ENCODE measurements at regions not wholly inside any gene's neighbourhood (a gene's known extent, or its start where the extent isn't known, plus 50 kb on each side); places are given as distances from the start of the nearest gene placed in this dataset.

DNA sequence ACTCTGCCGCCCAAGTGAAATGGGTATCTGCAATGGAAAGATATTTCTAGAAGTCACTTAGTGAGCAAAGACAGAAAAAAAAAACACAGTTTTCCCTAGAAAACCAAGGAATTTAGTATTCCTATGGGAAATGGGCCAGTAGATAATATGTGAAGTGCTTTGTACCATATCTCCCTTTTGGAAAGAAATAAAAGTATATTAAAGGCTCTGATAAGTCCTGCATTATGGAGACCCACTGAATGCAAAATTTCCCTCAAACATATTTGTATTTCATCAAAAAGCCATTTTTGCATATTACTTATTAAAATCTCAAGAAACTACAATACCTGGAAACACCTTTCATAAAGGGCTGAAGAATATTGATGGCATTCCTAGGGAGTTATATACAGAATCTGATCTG lies 51.6 kb upstream of the DYNLRB2 start:
- DNase-seq, result no peak

DNA sequence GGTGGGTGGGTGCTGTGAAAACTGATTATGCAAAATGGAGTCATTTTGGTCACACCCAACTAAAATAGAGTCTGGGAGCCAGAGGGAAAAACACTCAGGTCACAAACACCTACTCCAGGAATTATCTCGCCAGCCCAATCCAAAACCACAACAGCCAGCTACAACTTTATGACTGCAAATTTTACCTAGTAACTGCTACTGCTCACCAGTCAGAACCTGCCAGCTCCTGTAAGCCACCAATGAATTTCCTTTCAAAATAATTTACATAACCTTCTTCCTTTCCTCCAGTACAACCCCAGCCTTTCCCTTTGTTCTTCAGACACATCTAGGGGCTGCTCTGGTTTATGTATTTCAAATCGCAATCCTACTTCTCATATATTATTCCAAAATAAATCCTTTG lies 52.6 kb upstream of the DYNLRB2 start:
- no peak for DNase-seq

DNA sequence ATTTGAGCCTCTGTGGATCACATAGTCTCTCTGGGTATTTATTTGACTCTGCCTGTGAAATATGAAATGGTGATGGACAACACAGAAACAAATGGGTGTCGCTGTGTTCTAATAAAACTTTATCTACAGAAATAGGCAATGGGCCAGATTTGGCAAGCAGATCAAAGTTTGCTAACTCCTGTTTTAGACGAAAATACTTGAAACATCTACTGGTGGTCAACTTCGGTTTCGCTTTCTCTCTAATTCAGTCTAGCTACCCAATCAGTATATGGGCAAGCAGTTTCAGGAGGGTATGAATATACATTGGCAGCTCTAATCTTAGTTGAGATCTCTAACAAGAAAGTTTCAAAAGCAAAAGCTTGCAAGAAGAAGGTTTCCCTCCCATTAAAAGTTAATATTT lies 60.1 kb upstream of the DYNLRB2 start:
- DNase-seq, result no peak

DNA sequence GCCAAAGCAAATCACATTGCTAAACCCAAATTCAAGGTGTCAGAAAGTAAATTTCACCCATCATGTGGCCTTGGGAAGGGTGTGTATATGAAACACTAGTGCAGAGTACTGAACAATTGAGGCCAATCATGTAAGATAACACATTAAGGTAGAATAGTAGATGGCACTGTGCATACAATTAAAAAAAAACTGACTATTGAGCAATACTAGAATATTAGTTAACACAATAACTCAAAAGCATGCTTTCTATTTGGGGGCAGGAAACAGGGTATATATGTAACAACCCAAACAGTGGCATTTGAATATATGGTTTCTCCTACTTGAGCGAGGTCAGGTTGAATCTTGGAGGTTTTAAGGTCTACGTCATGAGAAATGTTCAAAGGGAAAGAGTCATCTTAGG lies 63.0 kb upstream of the DYNLRB2 start:
- DNase-seq, result no peak

DNA sequence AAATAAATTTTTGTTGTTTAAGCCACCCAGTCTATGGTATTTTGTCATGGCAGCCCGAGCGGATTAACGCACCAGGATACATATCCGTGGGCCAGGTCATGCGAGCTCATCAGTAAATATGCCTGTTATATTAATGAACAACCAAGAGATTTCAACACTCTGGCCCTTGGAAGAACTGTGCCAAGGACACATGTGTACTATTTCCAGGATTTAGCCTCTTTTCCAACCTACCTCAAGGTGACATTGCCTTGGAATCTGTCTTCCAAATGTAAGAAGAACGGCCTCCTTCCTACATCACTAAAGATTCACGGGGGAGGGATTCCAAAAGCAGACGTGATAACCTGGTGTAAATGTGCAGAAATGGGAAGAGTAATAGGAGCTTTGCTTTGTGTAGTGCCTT lies 72.8 kb upstream of the DYNLRB2 start:
- DNase-seq, result no peak

DNA sequence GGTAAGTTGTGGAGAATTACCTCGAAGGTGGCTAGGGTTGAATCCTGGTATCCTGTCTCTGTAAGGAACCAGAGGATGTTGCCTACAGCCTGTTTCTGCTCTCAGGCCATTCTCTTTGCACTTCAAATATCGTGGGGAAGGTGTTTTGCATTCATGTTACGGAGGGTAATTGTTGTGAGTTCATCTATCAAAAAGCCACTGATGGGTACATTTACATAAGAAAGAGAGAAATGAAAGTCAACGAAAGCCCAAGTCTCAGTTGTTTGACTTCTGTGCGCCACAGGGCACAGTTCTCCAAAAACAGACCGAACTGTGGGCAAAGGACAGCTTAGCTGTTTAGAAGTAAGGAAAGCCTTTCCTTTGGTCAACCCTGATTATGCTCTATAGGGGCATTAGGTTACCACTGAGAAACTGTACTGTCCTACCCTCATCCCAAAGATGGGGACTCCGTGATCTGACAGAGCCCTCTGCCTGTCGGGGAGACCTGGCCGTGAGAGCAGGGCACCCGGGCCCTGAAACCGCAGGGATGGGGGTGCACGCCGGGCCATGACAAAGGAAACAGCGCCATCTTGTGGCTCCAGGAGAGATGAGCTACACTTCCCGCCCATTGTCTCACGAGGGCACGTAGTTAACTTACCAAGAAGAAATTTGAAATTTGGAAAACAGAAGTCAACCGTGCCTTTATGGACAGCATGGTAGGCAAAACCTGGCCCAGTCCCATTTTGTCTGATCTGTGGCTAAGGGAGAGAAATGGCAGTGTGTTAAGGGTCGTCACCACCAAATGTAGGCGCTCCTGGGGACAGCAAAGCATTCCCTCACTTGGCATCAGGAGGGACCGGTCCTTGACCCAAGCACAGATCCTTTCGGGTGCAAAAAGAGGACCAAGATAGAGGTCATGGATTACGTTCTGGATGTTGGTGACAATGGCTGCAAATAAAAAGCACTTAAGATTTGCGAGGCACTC lies 74.5 kb upstream of the DYNLRB2 start:
- peak; percentile 30 for DNase-seq

DNA sequence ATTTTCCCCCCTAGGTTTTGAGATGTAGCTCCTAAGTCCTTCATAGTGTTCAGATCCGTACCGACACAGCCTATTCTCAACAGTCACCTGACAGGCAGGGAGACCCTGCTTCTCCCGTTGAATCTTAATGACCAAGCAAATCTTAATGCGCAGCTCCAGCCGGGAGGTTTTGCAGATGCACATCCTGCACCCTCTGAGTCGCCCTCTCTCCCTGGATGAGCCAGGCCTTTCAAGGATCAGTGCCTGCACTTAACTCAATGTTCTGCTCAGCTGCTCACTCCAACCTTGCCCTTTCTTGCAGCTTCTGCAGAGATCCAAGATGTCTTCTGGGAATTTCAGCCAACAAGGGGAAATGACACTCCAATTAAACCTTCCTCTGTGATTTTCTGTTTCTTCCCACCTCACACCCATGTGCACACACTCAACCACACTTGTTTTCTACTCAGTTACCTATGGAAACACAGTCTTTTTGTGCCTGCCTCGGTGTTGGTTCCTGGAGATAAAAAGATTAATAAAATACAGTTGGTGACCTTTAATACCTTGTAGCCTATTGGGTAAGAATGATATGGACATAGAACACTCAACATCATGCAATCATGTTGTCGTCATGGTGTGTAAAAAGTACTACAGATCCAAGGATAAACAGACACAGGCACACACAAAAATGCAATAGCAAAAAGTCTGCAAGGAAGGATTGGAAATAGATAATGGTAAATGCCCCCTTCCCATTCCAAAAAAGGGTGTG lies 76.9 kb upstream of the DYNLRB2 start:
- no peak for DNase-seq

DNA sequence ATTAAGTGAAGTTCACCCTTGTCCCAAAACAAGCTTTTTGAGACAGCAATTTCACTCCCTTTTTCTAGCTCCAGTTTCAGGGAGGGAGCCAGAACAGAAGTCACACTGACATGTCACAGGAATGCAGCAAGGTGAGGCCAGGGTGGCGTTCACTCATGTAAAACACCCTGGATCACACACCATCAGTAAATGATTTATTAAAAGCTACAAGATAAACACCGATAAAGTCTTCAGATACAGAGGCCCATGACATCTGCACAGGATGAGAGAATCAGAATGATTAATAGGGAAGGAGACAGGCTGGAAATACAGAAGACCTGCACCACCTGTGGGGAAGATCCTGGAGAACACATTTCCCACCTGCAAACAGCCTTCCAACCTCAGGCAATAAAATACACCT lies 77.5 kb upstream of the DYNLRB2 start:
- DNase-seq, result no peak

DNA sequence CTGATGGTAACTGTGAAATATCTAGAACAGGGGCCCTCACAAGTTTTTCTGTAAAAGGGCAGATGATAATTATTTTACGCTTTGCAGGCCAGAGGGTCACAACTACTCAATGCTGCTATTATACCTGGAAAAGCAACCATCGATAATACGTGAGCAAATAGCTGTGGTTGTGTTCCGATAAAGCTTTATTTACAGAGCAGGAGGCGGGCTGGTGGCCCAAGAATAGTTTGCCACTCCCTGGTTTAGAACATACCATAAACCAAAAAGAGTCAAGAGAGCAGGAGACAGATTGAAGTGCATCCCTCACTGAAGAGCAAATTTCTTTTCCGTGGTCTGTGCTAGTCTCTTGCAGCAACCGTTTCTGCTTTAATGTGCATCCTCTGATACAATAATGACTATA lies 77.9 kb upstream of the DYNLRB2 start:
- no peak for DNase-seq

DNA sequence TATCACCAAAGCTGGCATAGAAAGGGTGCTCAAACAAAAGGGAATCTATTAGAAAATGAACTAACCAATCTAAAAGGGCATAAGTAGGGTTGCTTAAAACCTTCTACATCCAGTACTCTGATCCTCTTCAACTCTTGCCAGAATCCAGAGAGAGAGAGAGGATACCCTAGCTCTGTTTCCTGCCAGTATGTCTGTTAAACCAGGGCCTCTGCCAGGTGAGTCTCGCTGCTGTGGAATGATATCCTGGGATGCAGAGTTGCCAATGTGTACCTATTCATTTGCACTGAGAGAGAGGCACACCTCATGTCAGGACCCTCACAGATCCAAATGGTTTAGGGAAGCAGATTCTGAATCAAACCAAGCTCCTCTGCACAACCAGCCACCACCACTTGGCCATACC lies 79.8 kb upstream of the DYNLRB2 start:
- DNase-seq, result no peak

DNA sequence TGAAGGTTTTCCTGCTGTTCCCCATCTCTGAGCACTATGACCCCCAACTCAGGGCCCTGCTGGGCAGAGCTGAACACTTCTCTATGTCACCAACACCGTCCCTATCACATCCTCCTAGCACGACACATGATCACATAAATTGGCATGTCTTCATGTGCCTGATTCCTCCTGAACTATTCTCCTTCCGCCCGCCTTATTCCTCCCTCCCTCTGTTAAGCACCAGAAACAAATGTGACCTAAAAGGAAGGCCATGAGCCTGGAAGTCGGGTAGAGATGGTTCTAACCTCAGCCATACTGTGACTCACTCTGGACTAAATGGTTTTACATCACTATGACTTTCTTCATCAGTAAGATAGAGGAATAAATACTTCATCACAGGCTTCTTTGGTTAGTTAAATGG lies 80.8 kb upstream of the DYNLRB2 start:
- DNase-seq, result no peak

DNA sequence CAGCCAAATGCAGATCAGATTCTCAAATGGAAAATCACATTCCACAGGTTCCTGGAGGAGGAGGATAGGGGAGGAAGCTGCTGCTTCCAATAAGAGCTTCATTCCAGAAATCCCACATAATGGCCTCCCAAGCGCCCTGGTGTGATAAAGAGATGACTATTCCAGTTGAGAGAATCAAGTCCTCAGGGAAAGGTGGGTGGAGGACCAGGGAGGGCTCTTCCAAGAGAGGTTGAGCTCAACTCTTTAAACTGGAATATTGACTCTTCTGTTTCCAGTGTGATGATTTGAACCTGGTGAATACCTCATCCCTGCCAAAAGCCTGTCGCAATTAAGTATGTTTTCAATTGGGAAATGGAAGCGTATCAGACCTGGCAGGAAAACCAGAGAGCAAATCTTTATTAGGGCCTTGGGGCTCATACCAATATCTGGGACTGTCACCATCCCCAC lies 81.4 kb upstream of the DYNLRB2 start:
- no peak for DNase-seq

DNA sequence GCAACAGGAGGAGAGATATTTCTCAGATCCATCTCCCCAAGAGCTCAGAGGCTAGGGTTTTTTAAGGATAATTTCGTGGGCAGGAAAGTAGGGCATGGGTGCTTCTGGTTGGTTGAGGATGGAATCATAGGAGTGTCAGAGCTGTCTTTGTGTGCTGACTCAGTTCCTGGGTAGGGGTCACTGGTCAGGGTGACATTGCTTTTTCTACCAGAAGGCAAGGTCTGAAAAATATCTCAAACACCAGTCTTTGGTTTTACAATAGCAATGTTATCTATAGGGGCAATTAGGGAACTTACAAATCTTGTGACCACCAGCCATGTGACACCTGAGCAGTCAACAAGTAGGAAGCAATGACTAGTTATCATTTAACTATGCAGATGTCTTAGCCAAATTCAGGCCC lies 82.9 kb upstream of the DYNLRB2 start:
- DNase-seq, result no peak

DNA sequence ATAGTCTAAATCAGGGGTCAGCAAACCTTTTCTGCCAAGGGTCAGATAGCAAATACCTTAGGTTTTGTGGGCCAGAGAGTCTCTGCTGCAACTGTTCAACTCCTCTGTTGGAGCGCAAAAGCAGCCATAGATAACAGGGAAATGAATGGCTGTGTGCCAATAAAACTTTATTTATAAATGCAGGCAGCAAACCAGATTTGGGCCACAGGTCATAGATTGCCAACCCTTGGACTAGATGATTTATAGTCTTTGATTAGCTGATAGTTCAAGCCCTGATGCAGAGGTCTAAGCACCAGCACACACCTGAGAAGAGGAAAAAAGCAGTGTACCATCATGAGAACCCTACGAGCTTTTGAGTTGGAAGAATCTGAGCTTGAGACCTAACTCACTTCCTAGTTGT lies 86.0 kb upstream of the DYNLRB2 start:
- no peak for DNase-seq

DNA sequence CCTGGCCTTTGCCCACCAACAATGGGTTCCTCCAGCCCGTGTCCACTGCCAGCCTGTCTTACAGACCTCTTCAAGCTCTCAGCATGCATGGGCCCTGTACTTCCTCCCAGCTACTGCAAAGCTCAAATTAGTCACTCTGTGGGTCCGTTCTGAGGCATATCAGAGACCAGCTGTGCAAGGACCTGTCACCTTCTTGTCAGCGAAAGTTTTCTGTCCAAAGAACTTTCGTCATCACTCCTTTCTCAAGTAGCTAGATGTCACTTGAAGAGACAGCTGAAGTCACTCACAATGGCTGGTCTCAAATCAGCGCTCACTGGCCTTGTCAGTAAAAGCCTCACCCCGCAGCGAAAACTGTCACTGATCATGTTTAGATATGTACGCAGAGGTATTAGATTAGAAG lies 91.4 kb upstream of the DYNLRB2 start:
- no peak for DNase-seq

DNA sequence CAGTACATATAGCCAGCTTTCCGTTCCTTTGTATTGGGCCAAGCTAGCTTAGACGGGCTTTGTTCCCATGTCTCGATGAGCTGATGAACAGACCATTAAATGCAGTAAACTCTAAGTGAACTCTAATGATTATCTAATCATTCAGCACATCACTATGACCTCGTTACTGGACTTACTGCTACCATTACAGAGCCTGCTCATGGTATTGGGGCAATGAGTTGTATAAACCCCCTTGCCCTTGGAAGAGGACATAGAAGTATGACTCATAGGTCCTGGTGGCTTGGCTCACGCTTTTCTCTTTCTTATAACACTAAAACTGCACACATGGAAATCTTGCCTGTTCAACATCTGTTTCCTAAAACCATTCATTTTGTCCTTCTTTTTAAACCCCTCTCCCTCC lies 93.6 kb upstream of the DYNLRB2 start:
- DNase-seq, result no peak

DNA sequence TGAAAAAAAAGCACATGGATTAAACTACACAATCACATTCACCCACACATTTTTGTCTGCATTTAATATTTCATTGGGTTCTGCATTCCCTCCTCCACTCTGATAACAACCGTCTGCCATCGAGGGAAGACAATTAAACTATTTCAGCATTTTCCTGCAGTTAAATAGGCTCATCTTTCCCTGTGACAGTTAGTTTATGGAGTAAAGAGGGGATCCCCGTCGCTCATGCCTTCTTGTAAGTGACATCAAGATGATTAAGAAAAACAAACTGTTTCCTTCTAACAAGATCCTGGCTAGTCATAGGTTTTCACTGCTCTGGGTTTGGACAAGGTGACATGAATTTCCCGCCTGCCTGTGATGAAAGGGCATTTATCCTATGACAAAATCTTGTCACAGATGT lies 98.0 kb upstream of the DYNLRB2 start:
- DNase-seq, result no peak

DNA sequence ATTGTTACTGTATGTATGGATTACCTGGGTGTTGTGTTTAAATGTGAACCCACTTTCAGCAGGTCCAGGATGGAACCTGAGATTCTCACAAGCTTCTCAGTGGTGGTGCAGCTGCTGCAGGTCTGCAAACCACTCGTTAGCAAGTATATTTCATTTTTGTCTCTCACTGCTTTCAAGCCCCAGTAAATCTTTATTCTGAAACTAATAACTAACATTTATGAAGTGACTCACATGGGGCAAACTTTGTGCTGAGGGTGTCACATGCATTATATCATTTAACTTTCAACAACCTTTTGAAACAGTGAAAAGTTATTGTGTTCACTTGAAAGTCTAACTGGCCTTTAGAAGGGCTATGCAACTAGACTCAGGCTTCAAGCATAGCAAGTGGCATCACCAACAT lies 98.9 kb upstream of the DYNLRB2 start:
- DNase-seq, result no peak

DNA sequence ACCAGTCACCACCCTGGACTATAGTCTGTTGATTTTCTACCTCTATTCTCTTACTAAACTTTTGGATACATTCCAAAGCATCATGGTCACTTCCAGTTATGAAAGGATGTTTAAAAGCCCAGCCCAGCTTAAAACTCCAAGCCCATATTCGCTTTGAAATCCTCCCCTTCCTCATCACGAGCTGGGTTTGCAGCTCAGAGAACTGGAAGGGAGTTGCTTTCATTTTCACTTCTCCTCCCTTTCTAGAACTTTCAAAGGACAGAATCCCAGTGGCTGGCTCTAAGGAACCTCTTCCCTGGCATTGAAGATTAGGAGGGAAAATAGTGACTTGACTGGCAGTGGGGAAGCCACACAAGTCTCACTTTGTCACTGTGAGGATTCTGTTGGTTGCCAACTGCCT lies 100.1 kb upstream of the DYNLRB2 start:
- no peak for DNase-seq

DNA sequence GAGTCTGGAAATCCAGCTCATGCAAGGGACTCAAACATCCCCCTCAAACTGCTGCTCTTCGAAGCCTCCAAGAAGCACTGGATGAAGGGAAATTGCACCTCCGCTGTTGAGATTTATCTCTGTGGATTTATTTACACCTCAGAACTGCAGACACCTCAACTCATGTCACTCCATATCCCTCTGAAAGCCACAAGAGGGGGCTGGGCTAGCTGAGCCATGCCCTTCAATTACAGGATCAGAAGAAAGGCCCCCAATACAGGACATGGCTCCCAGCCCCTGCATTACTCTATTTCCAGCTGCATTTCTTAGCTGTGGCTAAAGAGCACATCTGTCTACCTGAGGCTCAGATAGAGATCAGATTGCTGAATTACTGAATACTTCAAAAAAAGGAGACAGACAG lies 103.1 kb upstream of the DYNLRB2 start:
- no peak for DNase-seq

DNA sequence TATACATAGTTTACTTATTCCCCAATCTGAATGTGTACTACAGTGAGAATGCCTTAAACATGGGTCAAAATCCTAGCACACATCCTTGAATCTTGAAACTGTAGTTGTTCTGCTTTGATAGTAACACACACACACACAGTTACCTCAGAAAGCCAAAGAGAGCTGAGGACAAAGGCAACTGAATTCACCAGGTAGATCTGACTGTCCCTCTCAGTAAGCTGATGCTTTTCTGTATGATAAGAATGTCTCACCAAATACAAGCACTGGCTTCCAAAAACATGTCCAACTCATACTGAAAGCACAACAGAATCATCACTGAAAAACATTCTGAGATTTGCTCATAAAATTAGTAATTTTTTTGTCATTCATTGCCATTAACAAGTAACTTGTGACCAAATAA lies 104.3 kb upstream of the DYNLRB2 start:
- DNase-seq, result no peak

DNA sequence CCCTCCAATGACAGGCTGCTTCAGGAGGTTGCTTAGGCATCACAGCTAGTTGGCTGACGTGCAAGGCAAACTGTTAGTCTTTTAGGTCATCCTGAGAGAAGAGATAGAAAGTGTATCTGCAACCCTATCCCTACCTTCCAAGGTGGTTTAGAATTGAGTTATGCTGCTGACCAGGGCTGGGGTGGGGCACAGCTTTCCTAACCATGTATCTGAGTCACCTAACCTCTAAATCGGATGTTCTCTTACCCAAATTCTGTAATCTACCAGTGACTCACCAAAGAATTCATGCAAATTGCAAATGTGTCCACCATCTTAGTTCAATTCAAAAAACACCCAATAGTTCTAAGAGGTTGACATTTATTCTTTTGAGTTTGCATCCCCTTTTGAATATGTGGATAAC lies 107.2 kb upstream of the DYNLRB2 start:
- DNase-seq, result no peak

DNA sequence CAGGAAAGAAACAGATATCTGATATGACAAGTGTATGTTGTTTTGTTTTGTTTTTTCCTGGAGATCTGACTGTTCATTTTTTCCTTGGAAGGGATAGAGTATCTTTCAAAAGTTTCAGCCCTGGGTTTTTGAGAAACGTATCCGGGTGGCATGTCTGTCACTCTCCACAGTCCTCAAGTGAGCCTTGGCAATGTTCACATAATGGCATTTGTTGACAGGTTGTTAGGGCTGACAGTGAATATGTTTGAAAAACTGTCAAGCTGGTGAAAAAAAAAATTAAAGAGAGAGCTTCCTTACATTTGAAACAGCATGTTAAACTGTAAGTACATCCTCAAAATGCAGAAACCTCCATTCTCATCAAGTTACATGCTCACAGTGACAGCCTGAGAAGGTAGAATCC lies 113.0 kb upstream of the DYNLRB2 start:
- no peak for DNase-seq
